ENCODE measurements at regions not wholly inside any gene's neighbourhood (a gene's known extent, or its start where the extent isn't known, plus 50 kb on each side); places are given as distances from the start of the nearest gene placed in this dataset.

GRCh38 chr22:48717076-48717810 is 1110.4 kb downstream of the BRD1 start:
- in situ Hi-C loops (cut with MboI; ENCODE audit: low sequenced_read_pairs) = no loop called here
- no peak overlapping the region for H2BK120ac ChIP-seq (ENCODE audit: low read depth, low read length)

More at GRCh38 chr22:48717076-48717810, 1110.4 kb downstream of the BRD1 start:
- Histone ChIP-seq H2BK20ac (ENCODE audit: low read depth, low read length) (no peak overlapping the region), H3K4me1 (ENCODE audit: control insufficient read depth, insufficient read depth, low read length) (no peaks in the 10 kb centered on the region), H2AFZ (replicated peaks; ENCODE audit: low read length, poor library complexity) (no peak overlapping the region), H2BK15ac (ENCODE audit: low read depth, low read length) (no peak overlapping the region), H3K14ac (replicated peaks; ENCODE audit: low read depth, low read length) (no peak overlapping the region), H3K23ac (ENCODE audit: low read depth, low read length) (no peak overlapping the region), H3K36me3 (ENCODE audit: control insufficient read depth, insufficient read depth, low read length) (no peaks in the 10 kb centered on the region), H3K4ac (ENCODE audit: low read depth, low read length) (no peak overlapping the region), H3K4me2 (ENCODE audit: low read depth, low read length) (no peak overlapping the region), H2AK5ac (ENCODE audit: low read depth, low read length) (no peak overlapping the region), H4K8ac (ENCODE audit: low read depth in 2 of 2, low read length in 2 of 2) (no peak overlapping the region), H3K9me3 (ENCODE audit: control insufficient read depth, insufficient read depth, low read length) (peaks cover 51% of the 10 kb centered on the region), H4K91ac (ENCODE audit: insufficient read depth, low read depth, low read length) (no peak overlapping the region), H3K4me3 (ENCODE audit: insufficient read depth, low read depth, low read length) (no peak overlapping the region), H2BK5ac (ENCODE audit: low read depth, low read length, poor library complexity, severe bottlenecking) (no peak overlapping the region), H3K18ac (ENCODE audit: low read depth, low read length) (no peak overlapping the region), H3K27ac (ENCODE audit: insufficient read depth, low read length) (no peak overlapping the region), H3K9me1 (ENCODE audit: insufficient read depth, low read length) (no peaks in the 10 kb centered on the region), H4K20me1 (ENCODE audit: insufficient read depth, low read length) (no peaks in the 10 kb centered on the region), H2AK9ac (replicated peaks; ENCODE audit: low read depth, low read length, poor library complexity) (no peak overlapping the region), H3K27me3 (ENCODE audit: control insufficient read depth, insufficient read depth, low read length) (no peaks in the 10 kb centered on the region), H3K9ac (ENCODE audit: low read depth, low read length) (no peak overlapping the region), H3K79me1 (ENCODE audit: low read depth in 1 of 2, low read length in 2 of 2) (no peaks in the 10 kb centered on the region), H3K56ac (ENCODE audit: extremely low read depth, insufficient read depth, low read length) (no peak overlapping the region), H4K5ac (ENCODE audit: low read depth, low read length) (no peak overlapping the region)
- ATAC-seq (ENCODE audit: low read depth) (no peak), DNase-seq (no peak)
- 71% methylated on average over 16 of the region's 24 CpGs; no CpG with 5 or more reads in 1 of the 2 experiments for WGBS, 2 experiments (ENCODE audit: extremely low coverage in 2 of 2, insufficient read length in 1 of 2)
- no TSS peak for BruUV-seq (replicated peaks)
- dilution Hi-C loops (cut with HindIII; ENCODE audit: low sequenced_read_pairs, unreplicated experiment) = no loop called here
- intact Hi-C loops (cut with micrococcal nuclease) = no loop called here
- CTCF ChIA-PET = no interaction called here
- no peak for TF ChIP-seq MXI1 (IDR thresholded peaks at IDR 0.05; ENCODE audit: borderline replicate concordance, low read depth, low read length)
- no peak for TF ChIP-seq USF2 (IDR thresholded peaks at IDR 0.05; ENCODE audit: low read depth, low read length)
- TF ChIP-seq CEBPB (IDR thresholded peaks at IDR 0.05; ENCODE audit: low read depth, low read length) = no peak
- TF ChIP-seq ELK1 (IDR thresholded peaks at IDR 0.05; ENCODE audit: borderline replicate concordance, low read depth, low read length) = no peak
- no peak for TF ChIP-seq POLR2A (IDR thresholded peaks at IDR 0.05; ENCODE audit: low read depth, low read length)
- POLR2A ChIA-PET (ENCODE audit: unreplicated experiment) = no interaction called here

All from IMR-90 (cell line).